ENCODE measurements at regions not wholly inside any gene's neighbourhood (a gene's known extent, or its start where the extent isn't known, plus 50 kb on each side); places are given as distances from the start of the nearest gene placed in this dataset.

DNA sequence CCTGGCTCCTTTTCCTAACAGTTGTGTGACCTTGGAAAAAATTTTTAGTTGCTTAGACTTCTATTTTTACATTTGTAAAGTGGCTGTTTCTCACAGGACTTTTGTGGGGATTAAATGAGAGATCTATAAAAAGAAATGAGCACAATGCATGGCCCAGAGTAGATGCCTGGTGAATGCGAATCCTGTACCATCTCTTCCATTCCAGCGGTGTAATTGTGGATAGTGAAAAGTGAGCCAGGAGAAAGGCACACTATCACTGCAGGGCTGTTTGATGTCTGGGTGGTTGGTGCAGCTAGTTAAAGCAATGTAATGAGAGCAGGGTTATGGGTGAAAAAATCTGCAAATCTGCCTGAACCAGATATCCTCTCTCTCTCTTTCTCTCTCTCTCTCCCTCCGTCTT is 347.5 kb upstream of the CITED2 start:
- no peak overlapping the region for H3K27ac Mint-ChIP-seq (ENCODE audit: unreplicated experiment)
- H3K36me3 Mint-ChIP-seq (ENCODE audit: unreplicated experiment): no peaks in the 10 kb centered on the region
- H3K4me3 Mint-ChIP-seq (ENCODE audit: unreplicated experiment): no peak overlapping the region
- no peaks in the 10 kb centered on the region for H3K27me3 Mint-ChIP-seq (ENCODE audit: unreplicated experiment)
- no peak for DNase-seq (ENCODE audit: extremely low spot score, unreplicated experiment)
- TF ChIP-seq, protein P1, sequence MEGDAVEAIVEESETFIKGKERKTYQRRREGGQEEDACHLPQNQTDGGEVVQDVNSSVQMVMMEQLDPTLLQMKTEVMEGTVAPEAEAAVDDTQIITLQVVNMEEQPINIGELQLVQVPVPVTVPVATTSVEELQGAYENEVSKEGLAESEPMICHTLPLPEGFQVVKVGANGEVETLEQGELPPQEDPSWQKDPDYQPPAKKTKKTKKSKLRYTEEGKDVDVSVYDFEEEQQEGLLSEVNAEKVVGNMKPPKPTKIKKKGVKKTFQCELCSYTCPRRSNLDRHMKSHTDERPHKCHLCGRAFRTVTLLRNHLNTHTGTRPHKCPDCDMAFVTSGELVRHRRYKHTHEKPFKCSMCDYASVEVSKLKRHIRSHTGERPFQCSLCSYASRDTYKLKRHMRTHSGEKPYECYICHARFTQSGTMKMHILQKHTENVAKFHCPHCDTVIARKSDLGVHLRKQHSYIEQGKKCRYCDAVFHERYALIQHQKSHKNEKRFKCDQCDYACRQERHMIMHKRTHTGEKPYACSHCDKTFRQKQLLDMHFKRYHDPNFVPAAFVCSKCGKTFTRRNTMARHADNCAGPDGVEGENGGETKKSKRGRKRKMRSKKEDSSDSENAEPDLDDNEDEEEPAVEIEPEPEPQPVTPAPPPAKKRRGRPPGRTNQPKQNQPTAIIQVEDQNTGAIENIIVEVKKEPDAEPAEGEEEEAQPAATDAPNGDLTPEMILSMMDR (IDR thresholded peaks at IDR 0.05): no peak
- peaks cover 7% of the 10 kb centered on the region for H3K9me3 Mint-ChIP-seq (ENCODE audit: unreplicated experiment)
- H3K4me1 Mint-ChIP-seq (ENCODE audit: unreplicated experiment): no peaks in the 10 kb centered on the region

DNA sequence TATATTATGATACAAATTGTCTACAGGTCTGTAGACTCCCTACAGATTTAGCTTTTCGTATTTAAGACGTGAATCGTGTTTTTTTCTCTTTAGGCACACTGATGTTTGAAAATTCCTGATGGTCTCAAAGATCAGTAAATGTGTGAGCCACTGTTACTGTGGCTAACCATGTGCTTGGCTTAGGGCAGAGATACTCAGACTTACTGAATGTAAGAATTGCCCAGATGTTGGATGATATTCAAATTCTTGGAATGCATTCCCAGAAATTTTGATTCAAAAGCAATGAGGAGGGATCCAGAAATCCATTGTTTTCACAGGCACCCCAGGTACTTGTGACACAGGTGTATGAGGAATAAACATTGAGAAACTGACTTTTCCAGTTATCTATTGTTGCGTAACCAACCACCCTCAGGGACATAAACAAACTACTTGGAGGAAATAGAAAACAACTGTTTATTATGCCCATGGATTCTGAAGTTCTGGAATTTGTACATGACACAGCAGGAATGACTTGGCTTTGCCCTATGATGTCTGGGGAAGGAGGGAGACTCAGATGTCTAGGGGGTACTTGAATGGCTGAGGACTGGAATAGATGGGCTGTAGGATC is 339.6 kb upstream of the CITED2 start:
- DNase-seq (ENCODE audit: extremely low spot score, unreplicated experiment): no peak
- Mint-ChIP-seq H3K27me3 (ENCODE audit: unreplicated experiment) (no peaks in the 10 kb centered on the region), H3K27ac (ENCODE audit: unreplicated experiment) (no peak overlapping the region), H3K4me1 (ENCODE audit: unreplicated experiment) (peaks cover 29% of the 10 kb centered on the region), H3K9me3 (ENCODE audit: unreplicated experiment) (peaks cover 4% of the 10 kb centered on the region), H3K36me3 (ENCODE audit: unreplicated experiment) (no peaks in the 10 kb centered on the region), H3K4me3 (ENCODE audit: unreplicated experiment) (no peak overlapping the region)
- TF ChIP-seq, protein P1 (IDR thresholded peaks at IDR 0.05): no peak

GRCh38 chr6:139713424-139713823 is 339.0 kb upstream of the CITED2 start:
- Mint-ChIP-seq H3K4me3 (ENCODE audit: unreplicated experiment) (no peak overlapping the region), H3K27me3 (ENCODE audit: unreplicated experiment) (no peaks in the 10 kb centered on the region), H3K27ac (ENCODE audit: unreplicated experiment) (no peak overlapping the region), H3K9me3 (ENCODE audit: unreplicated experiment) (peaks cover 4% of the 10 kb centered on the region), H3K4me1 (ENCODE audit: unreplicated experiment) (peaks cover 35% of the 10 kb centered on the region), H3K36me3 (ENCODE audit: unreplicated experiment) (no peaks in the 10 kb centered on the region)
- DNase-seq (ENCODE audit: extremely low spot score, unreplicated experiment): no peak
- TF ChIP-seq, protein P1 (IDR thresholded peaks at IDR 0.05): no peak

DNA sequence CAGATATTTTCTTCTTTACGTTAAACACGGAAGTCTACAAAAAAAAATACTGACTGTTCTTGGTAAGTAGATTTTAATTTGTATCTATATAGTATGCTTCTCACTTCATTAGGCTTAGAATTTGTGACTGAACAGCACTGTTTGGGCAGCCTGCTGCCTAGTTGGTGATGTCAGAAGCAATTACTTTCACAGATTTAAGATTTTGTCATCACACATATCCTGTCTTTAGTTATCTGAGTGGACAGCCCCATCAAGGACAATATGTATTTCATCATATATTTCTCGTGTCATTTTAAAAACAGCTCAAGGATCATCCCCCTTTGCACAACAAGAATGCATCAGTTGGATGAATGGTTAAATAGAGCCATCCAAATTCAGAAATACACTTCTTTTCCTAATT is 338.4 kb upstream of the CITED2 start:
- H3K27ac Mint-ChIP-seq (ENCODE audit: unreplicated experiment): no peak overlapping the region
- no peak for DNase-seq (ENCODE audit: extremely low spot score, unreplicated experiment)
- peaks cover 4% of the 10 kb centered on the region for H3K9me3 Mint-ChIP-seq (ENCODE audit: unreplicated experiment)
- H3K4me1 Mint-ChIP-seq (ENCODE audit: unreplicated experiment): peaks cover 40% of the 10 kb centered on the region
- H3K36me3 Mint-ChIP-seq (ENCODE audit: unreplicated experiment): no peaks in the 10 kb centered on the region
- no peak overlapping the region for H3K4me3 Mint-ChIP-seq (ENCODE audit: unreplicated experiment)
- no peaks in the 10 kb centered on the region for H3K27me3 Mint-ChIP-seq (ENCODE audit: unreplicated experiment)
- TF ChIP-seq, protein P1 (IDR thresholded peaks at IDR 0.05): no peak

DNA sequence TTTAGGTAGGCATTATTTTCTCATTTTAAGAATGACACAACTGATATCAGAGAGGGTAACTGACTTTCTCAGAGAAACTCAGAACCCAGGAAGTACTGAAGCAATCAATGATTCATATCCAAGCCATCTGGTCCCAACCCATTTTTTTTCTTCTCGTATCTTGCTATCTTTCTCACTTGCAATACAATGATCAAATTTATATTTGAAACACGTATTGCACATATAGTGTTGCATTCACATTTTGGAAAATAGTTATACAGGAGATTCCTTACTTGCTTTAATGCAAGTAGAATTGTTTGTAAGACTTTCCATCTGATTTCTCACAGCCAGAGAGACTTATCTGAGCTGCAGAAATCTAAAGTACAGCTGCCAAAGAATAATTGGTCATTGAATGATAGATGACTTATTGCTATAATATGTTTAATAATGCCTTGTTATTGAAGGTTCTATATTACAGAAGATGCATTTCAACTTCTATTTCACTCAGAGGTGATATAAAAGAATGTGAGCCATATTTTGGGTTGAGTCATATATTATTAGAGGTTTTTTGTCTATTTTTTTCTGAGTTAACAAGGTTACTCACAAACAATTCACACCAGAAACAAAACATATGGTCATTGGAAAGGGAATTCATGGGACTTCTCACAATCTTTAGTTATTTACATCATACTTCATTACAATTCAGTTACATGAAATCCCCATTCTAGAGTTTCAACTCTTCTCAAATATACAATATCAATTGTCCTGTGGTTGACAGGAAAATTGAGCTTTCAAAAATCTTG is 337.5 kb upstream of the CITED2 start:
- TF ChIP-seq, protein P1 (IDR thresholded peaks at IDR 0.05): no peak
- Mint-ChIP-seq H3K4me1 (ENCODE audit: unreplicated experiment) (peaks cover 40% of the 10 kb centered on the region), H3K27ac (ENCODE audit: unreplicated experiment) (no peak overlapping the region), H3K9me3 (ENCODE audit: unreplicated experiment) (peaks cover 4% of the 10 kb centered on the region), H3K27me3 (ENCODE audit: unreplicated experiment) (no peaks in the 10 kb centered on the region), H3K36me3 (ENCODE audit: unreplicated experiment) (no peaks in the 10 kb centered on the region), H3K4me3 (ENCODE audit: unreplicated experiment) (no peak overlapping the region)
- no peak for DNase-seq (ENCODE audit: extremely low spot score, unreplicated experiment)

Data from osteocyte (in vitro differentiated cells).